GM18907 (cell line): ENCODE measurements at regions not wholly inside any gene's neighbourhood (a gene's known extent, or its start where the extent isn't known, plus 50 kb on each side); places are given as distances from the start of the nearest gene placed in this dataset.
A peak's percentile ranks its signal among the peaks of the same experiment; 100 is the strongest.
"Not testable (repeated sequence)": the region's sequence is repeated elsewhere in the genome, so short reads cannot be mapped to it uniquely, and the experiment has no call there.

Source experiments
- ATAC-seq: cut with Tn5 transposase; IDR thresholded peaks from one replicate; pipeline ENCODE4 v1.9.1; 2021; ENCODE audit warnings: mild to moderate bottlenecking, moderate library complexity; ENCODE audit not compliant: unreplicated experiment

DNA sequence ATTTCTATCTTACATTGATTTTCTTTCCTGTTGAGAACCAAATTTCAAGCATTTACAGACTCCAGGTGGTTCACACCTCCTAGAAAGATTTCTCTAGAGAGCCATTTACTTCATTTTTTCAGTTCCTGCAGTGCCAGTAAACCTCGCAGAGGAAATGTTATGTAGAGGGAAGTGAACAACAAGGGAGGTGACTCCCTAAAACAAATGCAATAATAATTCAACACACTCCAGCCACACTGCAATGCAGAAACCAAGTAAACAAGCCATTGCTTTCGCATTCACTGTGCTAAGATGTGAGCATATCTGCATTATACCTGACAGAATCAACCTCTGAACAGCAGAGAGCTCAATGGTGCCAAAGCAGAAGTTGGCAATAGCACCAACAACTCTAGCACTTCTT, 215.1 kb downstream of the RBM26 start:
- ATAC-seq, result peak; percentile 31

DNA sequence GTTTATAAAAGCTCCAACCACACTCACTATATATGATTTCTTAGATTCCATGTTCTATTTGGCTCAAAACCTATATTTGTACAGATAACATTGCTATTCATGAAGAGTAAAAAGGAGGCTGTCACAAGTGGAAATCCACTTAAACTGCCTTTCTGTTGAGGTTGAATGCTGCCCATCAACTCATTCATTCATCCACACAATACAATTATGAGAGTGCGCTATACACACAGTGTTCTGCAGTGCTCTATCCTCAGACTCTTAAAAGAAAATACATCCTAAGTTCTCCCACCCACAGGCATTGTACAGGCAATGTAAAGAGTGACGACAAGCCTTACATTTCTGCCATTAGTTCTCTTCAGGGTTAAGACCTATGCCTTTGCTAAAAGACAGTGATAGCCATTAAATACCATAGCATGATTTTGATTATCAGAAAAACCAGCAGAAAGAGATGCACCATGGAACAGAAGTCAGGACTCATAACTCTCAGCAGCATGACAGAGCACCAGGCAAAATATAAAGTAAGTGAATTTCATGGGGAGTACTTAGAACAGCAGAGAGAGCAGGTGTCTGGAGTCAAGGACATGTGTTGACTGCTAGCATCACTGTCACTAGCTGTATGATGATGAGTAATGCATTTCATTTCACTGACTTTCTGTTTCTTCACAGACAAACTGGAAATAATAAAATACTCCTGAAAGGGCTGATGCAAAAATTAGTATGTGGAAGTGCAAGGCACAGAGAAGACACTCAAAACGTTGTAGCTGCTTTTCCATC, 218.0 kb downstream of the RBM26 start:
- ATAC-seq, result no peak

DNA sequence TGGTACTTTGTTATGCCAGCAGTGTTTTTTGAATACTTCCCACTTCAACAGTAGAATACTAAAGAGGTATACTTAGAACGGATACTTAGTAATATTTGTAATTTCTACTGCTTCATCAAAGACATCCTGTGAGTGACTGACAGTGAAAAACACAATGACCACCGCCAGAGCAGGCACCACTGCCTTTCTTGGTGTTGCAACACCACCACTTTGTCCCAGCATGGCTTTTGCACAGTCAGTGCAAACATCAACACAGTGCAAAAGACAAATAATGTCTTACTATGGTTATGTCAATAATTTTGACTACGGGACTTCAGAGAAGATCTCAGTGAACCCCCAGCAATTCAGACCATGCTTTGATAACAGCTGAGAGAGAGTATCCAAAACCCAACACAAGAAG, 220.5 kb downstream of the RBM26 start:
- no peak for ATAC-seq

DNA sequence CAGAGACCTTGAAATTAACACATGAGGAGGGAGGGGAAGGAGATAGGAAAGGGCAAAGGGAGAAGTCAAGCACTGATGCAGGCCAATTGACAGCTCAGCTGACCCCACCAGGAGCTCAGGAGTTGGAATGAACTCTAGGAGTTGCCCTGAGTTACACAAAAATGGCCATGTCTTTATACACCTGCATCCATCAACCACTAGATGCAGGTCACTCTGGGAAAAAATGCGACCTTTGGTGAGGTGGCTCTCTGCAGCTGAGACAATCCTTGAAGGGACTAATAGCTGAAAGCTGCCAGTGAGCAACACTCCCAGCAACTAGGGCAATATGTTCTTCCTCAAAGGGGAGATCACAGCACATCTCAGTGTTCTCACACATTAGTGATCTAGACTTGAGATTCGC, 222.8 kb downstream of the RBM26 start:
- ATAC-seq, result no peak

DNA sequence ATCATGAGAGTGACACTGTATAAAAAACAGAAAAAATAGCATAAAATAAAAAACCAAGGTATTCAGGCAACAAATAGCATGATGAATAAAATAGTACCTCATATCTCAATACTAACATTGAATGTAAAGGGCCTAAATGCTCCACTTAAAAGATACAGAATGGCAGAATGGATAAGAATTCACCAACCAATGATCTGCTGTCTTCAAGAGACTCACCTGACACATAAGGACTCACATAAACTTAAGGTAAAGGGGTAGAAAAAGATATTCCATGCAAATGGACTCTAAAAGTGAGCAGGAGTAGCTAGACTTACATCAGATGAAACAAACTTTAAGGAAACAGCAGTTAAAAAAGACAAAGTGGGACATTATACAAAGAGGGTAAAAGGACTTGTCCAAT, 232.4 kb downstream of the RBM26 start:
- not testable (repeated sequence) for ATAC-seq

DNA sequence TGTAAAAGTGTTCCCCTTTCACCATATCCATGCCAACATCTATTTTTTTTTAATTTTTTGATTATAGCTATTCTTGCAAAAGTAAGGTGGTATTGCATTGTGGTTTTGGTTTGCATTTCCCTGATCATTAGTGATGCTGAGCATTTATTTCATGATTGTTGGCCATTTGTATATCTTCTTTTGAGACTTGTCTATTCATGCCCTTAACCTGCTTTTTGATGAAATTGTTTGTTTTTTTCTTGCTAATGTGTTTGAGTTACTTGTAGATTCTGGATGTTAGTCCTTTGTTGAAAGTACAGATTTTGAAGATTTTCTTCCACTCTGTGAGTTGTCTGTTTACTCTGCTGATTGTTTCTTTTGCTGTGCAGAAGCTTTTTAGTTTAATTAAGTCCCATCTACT, 233.1 kb downstream of the RBM26 start:
- ATAC-seq, result not testable (repeated sequence)

DNA sequence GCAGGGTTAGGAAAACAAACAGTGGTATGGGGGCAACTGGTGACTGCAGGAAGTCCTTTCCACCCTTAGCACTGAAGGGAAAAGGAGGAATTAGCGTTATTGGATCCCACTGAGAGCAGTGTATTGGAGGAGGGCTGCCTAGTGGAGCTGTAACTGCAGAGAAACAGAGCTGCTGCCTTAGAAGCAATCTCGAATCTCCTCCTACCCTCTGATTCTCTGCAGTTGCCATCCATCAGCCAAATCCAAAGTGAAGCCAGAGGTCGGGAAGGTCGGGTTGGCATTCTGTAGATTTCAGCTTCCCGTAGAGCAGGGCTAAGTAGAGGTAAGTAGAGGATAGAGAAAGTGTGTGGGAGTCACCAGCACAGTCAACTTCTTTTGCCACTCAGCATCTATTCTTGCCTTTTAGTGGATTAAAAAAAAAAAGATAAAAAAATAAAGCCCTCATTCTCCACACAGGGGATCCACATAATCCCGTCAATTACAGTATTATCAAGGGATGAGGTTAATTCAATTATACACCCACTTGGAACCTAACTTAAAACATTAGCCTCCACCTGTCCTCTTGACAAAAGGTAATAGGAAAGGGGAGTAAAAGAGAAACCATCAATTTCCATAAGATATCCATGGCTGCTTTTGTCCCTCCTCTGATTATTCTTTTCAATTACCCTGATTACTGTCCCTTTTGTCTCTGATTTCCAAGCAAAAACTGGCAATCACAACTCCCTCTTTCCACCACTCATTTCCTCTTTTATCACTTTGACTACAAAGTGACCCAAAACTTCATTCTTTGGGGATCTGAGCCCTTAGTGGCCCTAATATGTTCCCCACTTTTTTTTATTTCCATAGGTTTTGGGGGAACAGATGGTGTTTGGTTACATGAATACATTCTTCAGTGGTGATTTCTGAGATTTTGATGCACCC, 234.7 kb downstream of the RBM26 start:
- ATAC-seq, result no peak

DNA sequence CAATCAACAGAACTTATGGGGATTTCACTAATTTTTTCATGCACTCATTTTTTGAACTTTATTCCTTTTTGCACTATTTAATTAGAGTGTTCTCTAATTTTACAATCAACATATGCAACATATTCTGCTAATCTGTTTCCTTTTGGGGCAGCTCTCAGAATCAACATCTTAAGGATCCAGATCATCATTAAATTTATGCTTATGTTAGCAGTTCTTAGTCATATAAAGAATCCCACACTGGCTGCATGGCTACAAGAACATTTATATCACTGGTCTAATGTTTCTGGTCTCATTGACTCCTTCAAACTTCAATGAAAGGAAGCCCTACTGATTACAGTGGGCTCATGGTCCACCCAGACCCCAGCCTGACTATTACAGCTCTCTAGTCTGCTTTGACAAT, 245.2 kb downstream of the RBM26 start:
- ATAC-seq, result no peak

DNA sequence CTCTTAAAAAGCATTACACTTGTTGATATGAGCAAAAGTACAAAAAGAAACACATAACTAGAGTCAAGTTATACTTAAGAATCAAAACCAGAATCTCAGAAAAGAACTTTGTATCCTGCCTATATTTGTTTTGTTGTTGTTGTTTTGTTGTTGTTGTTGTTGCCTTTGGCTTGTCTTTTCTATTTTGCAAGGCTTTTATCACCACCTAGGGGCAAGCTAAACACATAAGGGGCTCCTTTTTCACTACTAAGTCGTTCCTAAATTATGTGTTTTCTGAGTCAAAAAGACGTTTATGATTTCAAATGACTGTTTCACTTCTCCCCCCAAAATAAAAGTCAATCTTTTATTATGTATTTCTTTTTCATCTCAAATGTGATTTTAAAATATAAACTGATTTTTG, 250.2 kb downstream of the RBM26 start:
- ATAC-seq, result no peak

DNA sequence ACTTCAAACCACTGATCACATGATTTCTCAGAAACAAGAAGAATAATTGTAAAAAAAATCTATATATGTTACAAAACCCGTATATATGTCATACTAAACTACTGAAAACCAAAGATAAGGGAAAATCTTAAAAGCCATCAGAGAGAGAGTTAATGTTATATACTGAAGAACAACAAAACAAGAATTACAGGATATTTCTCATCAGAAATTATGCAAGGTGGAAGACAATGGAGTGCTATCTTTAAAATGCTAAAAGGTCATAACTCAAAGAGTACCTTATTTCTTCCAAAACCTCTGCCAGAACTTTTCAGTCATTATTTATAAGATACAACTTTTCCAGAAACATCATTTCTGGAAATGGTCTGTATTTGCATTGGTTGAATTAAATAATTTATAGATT, 256.8 kb downstream of the RBM26 start:
- no peak for ATAC-seq

DNA sequence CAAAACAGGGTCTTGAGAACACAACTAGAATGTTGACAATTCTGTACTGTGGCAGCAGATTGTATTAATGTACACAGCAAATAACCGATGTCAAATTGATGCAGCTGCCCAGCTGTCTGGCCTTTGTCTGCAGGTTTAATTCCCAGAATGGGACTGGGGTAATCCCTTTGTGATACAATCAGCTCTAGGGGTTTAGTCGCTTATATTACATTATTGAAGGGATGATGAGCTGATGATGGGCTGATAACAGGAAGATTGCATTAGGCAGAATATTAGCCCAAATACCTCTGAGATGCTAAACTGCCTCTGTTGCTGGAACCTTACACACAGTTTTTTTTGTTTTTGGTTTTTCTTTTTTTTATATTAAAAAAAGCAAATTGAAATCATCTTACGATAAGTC, 265.0 kb downstream of the RBM26 start:
- no peak for ATAC-seq

DNA sequence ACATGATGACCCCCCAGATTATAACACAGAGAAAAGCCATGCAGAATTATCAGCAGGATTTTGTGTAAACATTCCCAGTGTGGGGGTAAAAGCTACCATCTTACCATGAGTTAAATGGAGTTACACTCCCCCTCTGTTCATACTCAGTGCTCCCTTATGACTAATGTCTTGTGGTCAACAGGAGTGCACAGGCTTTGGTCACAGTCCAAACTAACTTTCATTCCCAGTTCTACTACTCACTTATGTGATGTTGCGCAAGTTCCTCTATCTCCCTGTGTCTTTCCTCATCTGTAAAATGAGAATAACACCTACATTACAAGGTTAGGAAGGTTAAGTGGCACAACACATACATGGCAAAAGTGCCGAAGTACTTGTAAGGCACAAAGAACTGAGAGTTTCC, 277.9 kb downstream of the RBM26 start:
- no peak for ATAC-seq

DNA sequence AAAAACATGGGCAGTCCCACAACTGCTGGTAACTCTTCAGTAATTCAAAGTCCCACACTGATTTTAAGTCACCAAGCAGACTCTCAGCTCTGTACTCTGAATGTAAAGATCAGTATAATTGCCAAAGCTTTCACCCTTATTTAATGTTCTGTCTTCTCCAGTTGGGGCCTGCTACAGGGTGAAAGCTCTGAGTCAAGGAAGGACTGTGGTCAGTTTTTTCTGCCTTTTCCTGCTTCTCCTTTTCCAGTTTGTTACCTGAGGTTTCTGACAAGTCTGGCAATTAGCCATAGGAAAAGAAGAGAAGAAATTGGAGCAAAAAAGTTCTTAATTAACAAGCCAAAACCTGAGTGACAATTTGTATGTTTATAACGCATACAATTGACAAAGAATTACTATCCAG, 279.3 kb downstream of the RBM26 start:
- no peak for ATAC-seq

DNA sequence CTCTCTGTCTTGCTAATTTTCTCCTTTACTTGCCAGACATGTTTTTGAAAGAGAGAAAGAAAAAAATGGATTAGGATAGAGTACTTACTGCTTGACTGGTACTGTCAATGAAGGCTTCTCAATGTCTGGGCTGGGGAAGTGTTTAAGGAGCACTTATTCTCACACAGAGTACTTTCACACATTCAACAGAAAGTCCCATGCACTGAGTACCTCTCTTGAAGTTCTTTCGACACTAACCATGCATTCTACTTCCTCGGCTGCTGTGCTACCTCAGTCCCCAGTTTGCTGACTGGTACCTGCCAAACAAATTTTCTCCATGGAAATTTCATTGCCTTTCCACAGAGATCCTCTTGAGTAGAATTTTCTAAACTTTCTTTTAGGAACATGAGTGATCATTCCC, 281.9 kb downstream of the RBM26 start:
- no peak for ATAC-seq

DNA sequence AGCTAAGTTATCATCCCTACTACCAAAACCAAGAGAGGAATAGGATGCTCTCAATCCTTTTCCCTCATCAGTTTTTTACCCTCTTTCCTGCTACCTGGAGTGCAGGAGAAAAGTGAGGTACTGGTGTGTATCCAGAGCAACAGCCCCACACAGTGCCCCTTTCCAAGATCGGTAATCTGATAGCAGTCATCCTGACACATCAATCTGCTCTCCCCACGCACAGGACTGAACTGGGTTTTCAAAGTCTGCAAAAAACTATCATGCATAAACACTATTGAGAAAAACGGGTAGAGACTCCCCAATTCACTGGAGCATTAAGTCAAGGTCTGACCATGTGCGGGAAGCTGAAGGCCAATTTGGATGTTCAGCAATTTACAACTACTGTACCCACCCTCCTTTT, 284.8 kb downstream of the RBM26 start:
- no peak for ATAC-seq

DNA sequence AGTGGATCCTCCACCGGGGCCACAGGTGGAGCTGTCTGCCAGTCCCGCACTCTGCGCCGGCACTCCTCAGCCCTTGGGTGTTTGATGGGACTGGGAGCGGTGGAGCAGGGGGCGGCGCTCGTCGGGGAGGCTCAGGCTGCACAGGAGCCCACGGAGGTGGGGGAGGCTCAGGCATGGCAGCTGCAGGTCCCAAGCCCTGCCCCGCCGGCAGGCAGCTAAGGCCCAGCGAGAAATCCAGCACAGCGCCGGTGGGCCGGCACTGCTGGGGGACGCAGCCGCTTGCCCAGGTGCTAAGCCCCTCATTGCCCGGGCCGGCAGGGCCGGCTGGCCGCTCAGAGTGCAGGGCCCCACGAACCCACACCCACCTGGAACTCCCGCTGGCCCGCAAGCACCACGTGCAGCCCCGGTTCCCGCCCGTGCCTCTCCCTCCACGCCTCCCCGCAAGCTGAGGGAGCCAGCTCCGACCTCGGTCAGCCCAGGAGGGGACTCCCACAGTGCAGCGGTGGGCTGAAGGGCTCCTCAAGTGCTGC, 286.4 kb downstream of the RBM26 start:
- no peak for ATAC-seq

DNA sequence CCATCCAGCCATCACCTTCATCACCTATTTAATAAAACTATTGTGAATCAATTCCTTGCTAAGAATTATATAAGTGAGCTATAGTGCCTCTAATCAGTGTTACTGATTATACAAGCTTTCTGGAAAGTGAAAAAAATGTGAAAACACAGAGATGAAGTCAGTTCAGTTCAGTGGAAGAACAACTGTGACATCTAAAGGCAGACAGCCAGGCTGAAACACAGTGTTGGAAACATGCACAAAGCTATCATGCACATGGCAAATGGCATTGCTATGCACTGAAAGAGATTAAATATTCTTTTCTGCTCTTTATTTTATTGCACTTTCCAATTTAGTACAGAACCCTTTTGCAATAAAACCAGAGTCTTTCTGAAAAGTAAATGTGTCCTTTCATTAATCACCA, 294.0 kb downstream of the RBM26 start:
- ATAC-seq, result no peak

DNA sequence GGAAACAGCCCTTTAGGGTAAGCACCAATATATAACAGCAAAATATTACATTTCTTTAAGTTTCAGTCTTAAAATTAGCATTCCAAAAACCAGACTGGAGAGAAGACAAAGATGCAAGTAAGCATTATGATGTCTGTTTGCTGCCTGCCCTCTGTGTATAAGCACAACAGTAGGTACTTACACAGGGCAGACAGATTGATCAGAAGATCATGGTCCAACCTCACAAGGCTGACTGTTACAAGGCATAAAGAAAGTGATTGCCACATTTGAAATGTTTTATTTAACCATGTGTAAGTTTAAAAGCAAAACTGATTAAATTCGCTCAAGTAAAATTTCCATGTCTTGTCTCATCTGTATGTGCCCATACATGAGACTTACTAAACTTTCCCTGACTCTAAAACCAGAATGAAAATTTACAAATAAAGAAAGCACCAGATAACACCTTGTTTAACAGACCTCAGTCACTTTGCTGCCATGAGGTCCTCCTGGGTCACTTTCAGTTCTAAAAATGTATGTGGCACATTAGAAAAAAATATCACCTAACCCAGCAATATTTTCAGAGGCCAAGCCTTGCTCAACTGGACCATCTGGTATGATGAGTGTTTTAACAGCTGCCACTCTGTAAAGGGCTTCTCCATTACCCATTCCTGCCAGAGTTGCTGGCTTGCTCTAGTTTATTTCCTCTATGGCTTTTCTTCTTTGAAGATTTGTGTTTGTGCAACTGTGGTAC, 297.0 kb downstream of the RBM26 start:
- peak; percentile 56 for ATAC-seq

DNA sequence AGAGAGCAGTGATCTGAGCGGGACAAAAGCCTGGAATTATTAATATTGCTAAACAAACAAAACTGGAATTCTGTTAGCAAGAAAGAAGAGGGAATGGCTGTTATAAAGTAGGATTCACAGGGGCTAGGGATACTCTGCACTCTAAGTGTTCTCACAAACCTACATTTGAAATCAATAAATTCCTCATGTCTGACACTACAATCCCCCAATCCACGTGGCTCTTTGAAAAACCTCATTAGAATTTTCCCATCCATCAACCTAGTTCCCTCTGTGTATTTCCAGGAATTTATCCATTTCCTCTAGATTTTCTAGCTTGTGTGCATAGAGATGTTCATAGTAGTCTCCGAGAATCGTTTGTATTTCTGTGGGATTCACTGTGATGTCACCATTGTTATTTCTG, 307.5 kb downstream of the RBM26 start:
- no peak for ATAC-seq

DNA sequence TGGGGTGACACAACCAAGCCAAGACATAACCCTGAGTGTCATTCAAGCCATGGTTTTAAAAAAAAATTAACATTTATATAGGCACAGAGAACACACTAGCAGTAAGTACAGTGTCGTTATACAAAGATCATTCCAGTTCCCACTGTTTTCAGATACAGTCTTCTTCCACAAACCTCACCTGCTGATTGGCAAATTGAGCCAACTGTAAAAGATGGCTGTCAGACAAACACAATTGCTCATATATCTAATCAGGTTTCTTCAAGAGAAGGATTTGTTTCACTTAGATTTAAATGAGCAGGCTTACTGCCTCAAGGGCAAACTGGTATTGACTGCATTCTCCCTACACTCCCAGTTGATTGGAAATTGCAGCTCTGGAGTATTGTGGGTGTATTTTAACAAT, 308.9 kb downstream of the RBM26 start:
- no peak for ATAC-seq

DNA sequence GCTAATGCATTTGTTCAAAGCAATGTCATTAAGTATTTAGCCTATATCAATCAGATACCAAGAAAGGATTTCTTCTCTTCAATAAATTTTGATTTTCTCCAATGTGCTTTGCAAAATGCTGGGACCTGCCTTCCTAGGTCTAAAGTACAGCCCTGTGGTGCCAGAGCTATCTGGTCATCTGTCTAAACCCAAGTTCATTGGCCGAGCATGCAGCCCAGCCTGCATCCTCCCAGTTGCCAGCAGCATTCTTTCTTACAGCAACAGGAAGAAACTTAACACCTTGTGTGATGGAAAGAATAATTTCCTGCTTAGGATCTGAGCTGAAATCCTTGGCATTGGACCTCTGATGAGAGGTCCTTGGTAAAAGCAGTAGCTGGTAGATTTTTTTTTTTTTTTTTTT, 310.0 kb downstream of the RBM26 start:
- no peak for ATAC-seq
